ENCODE measurements at regions not wholly inside any gene's neighbourhood (a gene's known extent, or its start where the extent isn't known, plus 50 kb on each side); places are given as distances from the start of the nearest gene placed in this dataset.

DNA sequence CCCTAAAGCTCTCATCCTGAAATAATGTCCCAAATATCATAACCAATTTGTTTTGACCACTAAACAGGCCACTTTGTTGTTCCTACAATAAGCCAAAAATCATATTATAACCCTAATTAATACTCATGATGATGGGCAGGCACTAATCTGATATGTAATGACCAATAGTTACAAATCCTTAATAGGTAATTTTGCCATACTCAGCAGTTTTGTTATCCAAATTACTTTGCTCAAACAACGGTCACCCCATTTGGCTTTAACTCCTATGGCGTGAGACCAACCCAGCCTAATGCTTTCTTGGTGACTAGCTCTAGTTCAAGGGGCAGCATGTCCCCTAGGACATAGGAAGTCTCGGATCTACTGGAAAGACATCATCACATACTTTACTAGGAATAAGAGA lies 123.2 kb upstream of the ID4 start:
- TF ChIP-seq, protein P1, sequence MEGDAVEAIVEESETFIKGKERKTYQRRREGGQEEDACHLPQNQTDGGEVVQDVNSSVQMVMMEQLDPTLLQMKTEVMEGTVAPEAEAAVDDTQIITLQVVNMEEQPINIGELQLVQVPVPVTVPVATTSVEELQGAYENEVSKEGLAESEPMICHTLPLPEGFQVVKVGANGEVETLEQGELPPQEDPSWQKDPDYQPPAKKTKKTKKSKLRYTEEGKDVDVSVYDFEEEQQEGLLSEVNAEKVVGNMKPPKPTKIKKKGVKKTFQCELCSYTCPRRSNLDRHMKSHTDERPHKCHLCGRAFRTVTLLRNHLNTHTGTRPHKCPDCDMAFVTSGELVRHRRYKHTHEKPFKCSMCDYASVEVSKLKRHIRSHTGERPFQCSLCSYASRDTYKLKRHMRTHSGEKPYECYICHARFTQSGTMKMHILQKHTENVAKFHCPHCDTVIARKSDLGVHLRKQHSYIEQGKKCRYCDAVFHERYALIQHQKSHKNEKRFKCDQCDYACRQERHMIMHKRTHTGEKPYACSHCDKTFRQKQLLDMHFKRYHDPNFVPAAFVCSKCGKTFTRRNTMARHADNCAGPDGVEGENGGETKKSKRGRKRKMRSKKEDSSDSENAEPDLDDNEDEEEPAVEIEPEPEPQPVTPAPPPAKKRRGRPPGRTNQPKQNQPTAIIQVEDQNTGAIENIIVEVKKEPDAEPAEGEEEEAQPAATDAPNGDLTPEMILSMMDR (IDR thresholded peaks at IDR 0.05), result no peak
- TF ChIP-seq POLR2A (IDR thresholded peaks at IDR 0.05) (no peak), POLR2AphosphoS5 (IDR thresholded peaks at IDR 0.05) (no peak), EP300 (IDR thresholded peaks at IDR 0.05) (no peak)

Data from sigmoid colon (tissue), 4 donors.